Fibroblast of lung (primary cell): ENCODE measurements at regions not wholly inside any gene's neighbourhood (a gene's known extent, or its start where the extent isn't known, plus 50 kb on each side); places are given as distances from the start of the nearest gene placed in this dataset.

Experiments used
- DNase-seq, 2 donors: peaks; one replicate each; pipeline versions ENCODE4 v3.0.0 to v3.0.0-alpha.2; 2010; ENCODE audit warnings: low read depth in 2 of 2
- H2AFZ ChIP-seq: 2 replicates; pipeline ENCODE4 v1.5.1; 2012; ENCODE audit warnings: low read length, control low read depth, inconsistent platforms
- H3K27ac ChIP-seq: 2 replicates; pipeline ENCODE4 v1.5.1; 2011; ENCODE audit warnings: low read length, control low read depth; ENCODE audit not compliant: insufficient read depth
- H3K27me3 ChIP-seq: 2 replicates; pipeline ENCODE4 v1.5.1; 2011; ENCODE audit warnings: mild to moderate bottlenecking, low read length; ENCODE audit not compliant: control insufficient read depth, insufficient read depth
- H3K36me3 ChIP-seq: 2 replicates; pipeline ENCODE4 v1.5.1; 2011; ENCODE audit warnings: low read length; ENCODE audit not compliant: control insufficient read depth, insufficient read depth
- H3K4me1 ChIP-seq: 2 replicates; pipeline ENCODE4 v1.5.1; 2011; ENCODE audit warnings: low read length; ENCODE audit not compliant: control insufficient read depth, insufficient read depth; ENCODE audit errors: extremely low read depth
- H3K4me2 ChIP-seq: 2 replicates; pipeline ENCODE4 v1.5.1; 2011; ENCODE audit warnings: low read length, control low read depth; ENCODE audit not compliant: insufficient read depth; ENCODE audit errors: extremely low read depth
- H3K4me3 ChIP-seq, 4 experiments: fragments of 200-600 bp in 1 of 4; sonication (generic) in 1 of 4; replicated peaks in 1 of 4; 2 replicates each; pipeline ENCODE4 v1.5.1; 2011 to 2016; ENCODE audit warnings: low read length in 4 of 4, low read depth in 3 of 4, mild to moderate bottlenecking in 3 of 4, control low read depth in 2 of 4, inconsistent platforms in 1 of 4, mixed read lengths in 1 of 4; ENCODE audit not compliant: insufficient read depth in 1 of 4; ENCODE audit errors: control extremely low read depth in 1 of 4
- H3K79me2 ChIP-seq: 2 replicates; pipeline ENCODE4 v1.5.1; 2012; ENCODE audit warnings: mild to moderate bottlenecking, low read length, inconsistent platforms; ENCODE audit not compliant: control insufficient read depth, insufficient read depth
- H3K9ac ChIP-seq: 2 replicates; pipeline ENCODE4 v1.5.1; 2011; ENCODE audit warnings: mild to moderate bottlenecking, low read length, control low read depth; ENCODE audit not compliant: insufficient read depth
- H3K9me3 ChIP-seq: 2 replicates; pipeline ENCODE4 v1.5.1; 2012; ENCODE audit warnings: low read depth, low read length; ENCODE audit not compliant: control insufficient read depth, insufficient read depth
- H4K20me1 ChIP-seq: 2 replicates; pipeline ENCODE4 v1.5.1; 2011; ENCODE audit warnings: low read length; ENCODE audit not compliant: control insufficient read depth, insufficient read depth; ENCODE audit errors: extremely low read depth
- EZH2 ChIP-seq: IDR thresholded peaks from 2 replicates; pipeline ENCODE4 v1.5.1; 2012; ENCODE audit warnings: low read length, control low read depth, mild to moderate bottlenecking; ENCODE audit errors: missing control alignments
- TF ChIP-seq, protein P1 (sequence below), 2 donors: IDR thresholded peaks in 1 of 2; conservative IDR thresholded peaks in 1 of 2; 1 replicate in 1 of 2; 2 replicates in 1 of 2; pipeline ENCODE4 v1.5.1; 2011 to 2012; ENCODE audit warnings: low read length in 2 of 2, control low read depth in 1 of 2, inconsistent platforms in 1 of 2, low read depth in 1 of 2, mild to moderate bottlenecking in 1 of 2

DNA sequence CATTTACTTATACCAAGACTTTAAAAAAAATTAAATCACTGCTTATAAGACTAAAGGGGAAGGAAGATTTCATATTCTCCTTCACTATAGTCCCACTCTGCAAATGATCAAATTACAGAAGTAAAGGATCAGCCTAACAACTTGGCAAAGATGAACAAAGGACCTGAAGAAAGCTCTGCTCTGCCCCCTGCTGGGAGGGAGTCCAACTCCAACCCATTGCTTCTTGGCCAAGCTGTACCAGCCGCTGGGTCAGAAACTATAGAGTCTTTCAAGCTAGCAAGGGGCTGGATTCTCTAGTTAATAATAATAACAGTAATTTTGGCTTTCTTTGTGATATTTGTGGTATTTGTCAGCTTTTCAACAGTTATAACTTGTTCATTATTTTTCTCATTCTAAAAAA lies 927.0 kb upstream of the CRIM1 start:
- no peaks in the 10 kb centered on the region for H3K27me3 ChIP-seq
- no peak overlapping the region for H3K4me3 ChIP-seq
- DNase-seq = peak in 1 of 2 donors; percentile 12
- TF ChIP-seq, protein P1, sequence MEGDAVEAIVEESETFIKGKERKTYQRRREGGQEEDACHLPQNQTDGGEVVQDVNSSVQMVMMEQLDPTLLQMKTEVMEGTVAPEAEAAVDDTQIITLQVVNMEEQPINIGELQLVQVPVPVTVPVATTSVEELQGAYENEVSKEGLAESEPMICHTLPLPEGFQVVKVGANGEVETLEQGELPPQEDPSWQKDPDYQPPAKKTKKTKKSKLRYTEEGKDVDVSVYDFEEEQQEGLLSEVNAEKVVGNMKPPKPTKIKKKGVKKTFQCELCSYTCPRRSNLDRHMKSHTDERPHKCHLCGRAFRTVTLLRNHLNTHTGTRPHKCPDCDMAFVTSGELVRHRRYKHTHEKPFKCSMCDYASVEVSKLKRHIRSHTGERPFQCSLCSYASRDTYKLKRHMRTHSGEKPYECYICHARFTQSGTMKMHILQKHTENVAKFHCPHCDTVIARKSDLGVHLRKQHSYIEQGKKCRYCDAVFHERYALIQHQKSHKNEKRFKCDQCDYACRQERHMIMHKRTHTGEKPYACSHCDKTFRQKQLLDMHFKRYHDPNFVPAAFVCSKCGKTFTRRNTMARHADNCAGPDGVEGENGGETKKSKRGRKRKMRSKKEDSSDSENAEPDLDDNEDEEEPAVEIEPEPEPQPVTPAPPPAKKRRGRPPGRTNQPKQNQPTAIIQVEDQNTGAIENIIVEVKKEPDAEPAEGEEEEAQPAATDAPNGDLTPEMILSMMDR (conservative IDR thresholded peaks at IDR 0.05 in 1 of 2, IDR thresholded peaks at IDR 0.05 in 1 of 2; ENCODE audit: low read depth in 1 of 2, low read length in 2 of 2) = peak in 1 of 2 donors; percentile 49
- TF ChIP-seq EZH2 = no peak
- H3K79me2 ChIP-seq = no peaks in the 10 kb centered on the region
- H3K9me3 ChIP-seq = no peaks in the 10 kb centered on the region
- no peak overlapping the region for H3K27ac ChIP-seq
- no peaks in the 10 kb centered on the region for H3K36me3 ChIP-seq
- no peak overlapping the region for H2AFZ ChIP-seq
- no peak overlapping the region for H3K9ac ChIP-seq
- no peaks in the 10 kb centered on the region for H3K4me1 ChIP-seq
- no peak overlapping the region for H3K4me2 ChIP-seq
- H4K20me1 ChIP-seq = no peaks in the 10 kb centered on the region

DNA sequence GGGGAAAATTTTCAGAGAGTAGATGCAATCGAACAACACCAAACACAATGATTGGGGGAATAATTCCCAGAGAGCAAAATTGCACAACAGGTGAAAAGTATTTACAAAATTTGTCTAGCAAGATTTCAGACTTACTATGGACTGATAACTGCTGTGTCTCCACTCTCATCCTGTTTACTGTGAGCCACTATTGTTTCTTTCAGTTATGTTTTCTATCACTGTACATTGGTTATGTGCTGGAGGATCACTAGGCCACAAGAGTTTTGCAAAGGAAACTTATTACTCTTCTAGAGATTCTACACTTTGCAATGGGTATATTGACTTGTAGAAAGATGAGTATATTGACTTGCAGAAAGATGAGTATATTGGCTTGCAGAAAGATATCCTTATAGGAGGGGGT lies 934.1 kb upstream of the CRIM1 start:
- Histone ChIP-seq H3K9ac (no peak overlapping the region), H4K20me1 (no peaks in the 10 kb centered on the region), H3K9me3 (no peaks in the 10 kb centered on the region), H3K79me2 (no peaks in the 10 kb centered on the region), H3K4me1 (no peaks in the 10 kb centered on the region), H3K27me3 (no peaks in the 10 kb centered on the region), H3K27ac (no peak overlapping the region), H2AFZ (no peak overlapping the region), H3K36me3 (no peaks in the 10 kb centered on the region), H3K4me2 (no peak overlapping the region), H3K4me3 (no peak overlapping the region)
- TF ChIP-seq, protein P1 (conservative IDR thresholded peaks at IDR 0.05 in 1 of 2, IDR thresholded peaks at IDR 0.05 in 1 of 2; ENCODE audit: low read depth in 1 of 2, low read length in 2 of 2) = no peak
- no peak for TF ChIP-seq EZH2
- no peak for DNase-seq

DNA sequence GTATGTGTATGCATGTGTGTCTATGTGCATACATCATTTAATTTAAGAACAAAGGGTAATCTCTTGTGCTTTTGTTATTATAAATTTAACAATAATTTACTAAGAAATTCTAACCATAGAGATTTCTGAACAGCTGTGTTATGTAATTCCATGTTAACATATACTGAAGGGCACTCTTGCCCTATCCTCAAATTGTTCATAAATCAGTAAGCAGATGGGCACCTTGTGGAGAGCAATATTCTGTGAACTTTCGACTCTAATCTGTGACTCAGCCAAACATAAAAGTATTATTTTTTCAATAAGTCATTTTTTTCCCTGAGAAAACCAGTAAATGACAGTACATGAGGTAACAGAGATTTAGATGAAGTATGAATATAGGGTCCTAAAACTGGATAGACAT lies 938.3 kb upstream of the CRIM1 start:
- Histone ChIP-seq H3K4me2 (no peak overlapping the region), H4K20me1 (no peaks in the 10 kb centered on the region), H3K4me3 (no peak overlapping the region), H3K79me2 (no peaks in the 10 kb centered on the region), H3K27me3 (no peaks in the 10 kb centered on the region), H3K4me1 (no peaks in the 10 kb centered on the region), H3K9me3 (no peaks in the 10 kb centered on the region), H3K9ac (no peak overlapping the region), H3K36me3 (no peaks in the 10 kb centered on the region), H2AFZ (no peak overlapping the region), H3K27ac (no peak overlapping the region)
- TF ChIP-seq EZH2 = no peak
- TF ChIP-seq, protein P1 (conservative IDR thresholded peaks at IDR 0.05 in 1 of 2, IDR thresholded peaks at IDR 0.05 in 1 of 2; ENCODE audit: low read depth in 1 of 2, low read length in 2 of 2) = no peak
- DNase-seq = no peak
